NOMO-1 treated with dmso at 0.1 percent for 144 hours (cell line): ENCODE measurements at regions not wholly inside any gene's neighbourhood (a gene's known extent, or its start where the extent isn't known, plus 50 kb on each side); places are given as distances from the start of the nearest gene placed in this dataset.

Experiments used
- DNase-seq: peaks from one replicate; lab custom pipeline; 2025; ENCODE audit not compliant: unreplicated experiment; lab: John Stamatoyannopoulos, UW

DNA sequence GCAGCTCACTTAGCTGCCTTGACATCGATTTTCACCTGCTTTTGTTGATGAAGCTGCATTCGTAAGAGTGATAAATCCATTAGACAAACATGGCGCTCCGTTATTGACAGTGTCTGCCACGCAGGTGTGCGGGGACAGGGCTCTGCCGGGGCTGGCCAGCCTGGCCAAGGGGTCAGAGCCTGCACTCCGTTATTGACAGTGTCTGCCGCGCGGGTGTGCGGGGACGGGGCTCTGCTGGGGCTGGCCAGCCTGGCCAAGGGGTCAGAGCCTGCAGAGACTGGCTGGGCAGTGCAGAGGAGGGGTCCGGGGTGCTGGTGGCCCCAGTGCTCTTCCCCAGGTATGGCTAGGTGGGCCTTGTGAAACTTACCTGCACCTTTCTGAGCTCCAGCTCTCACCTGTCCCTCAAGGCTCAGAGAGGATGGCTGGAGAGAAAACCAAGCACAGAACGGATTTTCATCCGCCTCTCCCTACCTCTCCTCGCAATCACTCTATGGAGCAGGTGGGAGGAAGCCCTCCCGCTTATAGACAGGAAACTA lies 101.6 kb upstream of the B3GAT1 start:
- DNase-seq = no peak

GRCh38 chr11:134512571-134513538 lies 100.8 kb upstream of the B3GAT1 start:
- no peak for DNase-seq

DNA sequence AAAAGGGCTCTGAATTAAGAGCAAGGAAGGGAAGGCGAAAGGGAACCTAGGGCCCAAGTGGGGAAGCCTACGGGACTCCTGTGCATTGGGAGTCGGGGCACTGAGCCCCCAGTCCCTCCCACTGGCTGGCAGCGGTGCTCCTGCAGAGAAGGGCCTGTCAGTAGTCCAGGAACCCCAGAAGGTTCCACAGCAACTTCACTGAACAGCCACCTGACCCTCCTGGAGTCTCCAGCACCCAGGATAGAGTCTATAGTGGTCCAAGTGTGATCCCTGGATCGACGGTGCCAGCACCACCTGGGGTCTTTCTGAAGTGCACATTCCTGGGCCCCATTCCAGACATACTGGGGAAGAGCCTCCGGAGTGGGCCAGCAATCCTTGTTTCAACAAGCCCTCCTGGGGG lies 100.0 kb upstream of the B3GAT1 start:
- DNase-seq = no peak

GRCh38 chr11:134511255-134511654 lies 99.2 kb upstream of the B3GAT1 start:
- DNase-seq = no peak

DNA sequence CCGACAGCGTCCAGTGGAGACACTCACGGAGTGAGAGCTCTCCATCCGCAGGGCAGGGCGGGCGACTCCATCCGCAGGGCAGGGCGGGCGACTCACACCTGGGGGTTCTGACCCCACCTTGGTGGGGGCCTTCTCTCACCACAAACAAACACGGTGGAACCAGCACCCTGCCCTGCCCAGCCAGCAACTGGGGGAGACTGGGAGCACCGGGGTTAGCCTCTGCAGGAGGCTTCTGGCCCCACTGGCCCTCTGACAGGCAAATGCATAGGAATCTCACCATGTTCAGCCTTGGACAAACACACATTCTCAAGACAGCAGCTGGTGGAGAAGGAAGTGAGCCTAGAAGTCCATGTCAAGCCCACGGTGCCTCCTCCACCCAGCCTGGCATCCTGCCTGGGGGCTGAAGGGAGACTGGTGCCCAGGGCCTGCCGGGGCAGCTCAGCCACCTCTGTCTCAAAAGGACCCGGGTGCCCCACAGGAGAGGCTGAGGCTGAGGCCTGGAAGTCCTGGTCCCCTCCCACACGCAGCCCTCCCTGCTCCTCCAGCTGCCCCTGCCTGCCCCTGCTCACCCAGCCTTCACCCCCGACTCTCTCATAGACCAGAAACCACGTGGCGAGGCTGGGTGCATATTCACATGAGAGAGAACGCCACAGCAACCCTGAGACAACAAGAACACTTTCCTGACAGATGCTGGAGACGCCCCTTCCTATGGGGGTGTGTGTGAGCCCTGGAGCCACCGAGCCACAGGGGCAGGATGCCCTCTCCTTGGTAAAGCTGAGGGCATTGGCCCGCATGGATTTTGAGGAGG lies 98.4 kb upstream of the B3GAT1 start:
- no peak for DNase-seq

DNA sequence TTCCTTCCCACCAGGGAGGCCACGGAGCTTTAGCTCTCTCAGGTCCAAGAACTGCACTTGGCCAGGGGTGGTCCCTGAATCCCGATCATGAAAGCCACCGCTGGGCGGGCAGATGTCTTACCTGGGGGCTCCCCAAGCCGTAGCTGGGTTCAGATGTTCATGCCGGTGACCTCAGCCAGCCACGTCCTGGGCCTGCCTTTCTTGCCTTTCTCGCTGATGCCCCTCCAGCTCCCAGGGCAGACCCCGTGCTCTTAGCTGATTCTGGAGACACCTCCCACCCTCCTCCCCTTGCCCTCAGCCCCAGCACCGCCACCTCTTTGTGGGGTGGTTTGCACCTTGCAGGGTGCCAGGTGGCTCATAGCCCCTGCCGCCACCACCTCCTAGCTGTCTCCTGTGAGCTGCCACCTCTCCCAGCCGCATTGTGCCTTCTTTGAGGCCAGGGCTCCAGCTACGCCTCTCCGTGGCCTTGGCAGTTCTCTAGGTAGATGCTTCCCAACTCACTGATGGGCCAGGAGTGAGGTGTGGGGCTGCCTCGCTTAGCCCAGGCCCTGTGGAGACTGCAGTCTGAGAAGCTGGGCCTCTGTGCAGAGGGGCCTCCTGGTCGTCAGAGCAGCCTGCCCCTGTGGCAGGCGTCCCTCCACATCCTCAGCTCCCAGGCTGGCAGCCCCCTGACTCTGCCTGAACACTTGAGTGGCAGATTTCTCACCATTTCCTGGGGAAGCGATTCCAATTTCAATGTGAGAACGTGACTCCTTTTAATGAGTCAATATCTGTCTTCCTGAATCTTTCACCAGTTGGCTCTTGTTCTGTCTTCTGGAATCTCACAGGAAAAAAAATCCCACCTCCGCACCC lies 97.6 kb upstream of the B3GAT1 start:
- DNase-seq = no peak

DNA sequence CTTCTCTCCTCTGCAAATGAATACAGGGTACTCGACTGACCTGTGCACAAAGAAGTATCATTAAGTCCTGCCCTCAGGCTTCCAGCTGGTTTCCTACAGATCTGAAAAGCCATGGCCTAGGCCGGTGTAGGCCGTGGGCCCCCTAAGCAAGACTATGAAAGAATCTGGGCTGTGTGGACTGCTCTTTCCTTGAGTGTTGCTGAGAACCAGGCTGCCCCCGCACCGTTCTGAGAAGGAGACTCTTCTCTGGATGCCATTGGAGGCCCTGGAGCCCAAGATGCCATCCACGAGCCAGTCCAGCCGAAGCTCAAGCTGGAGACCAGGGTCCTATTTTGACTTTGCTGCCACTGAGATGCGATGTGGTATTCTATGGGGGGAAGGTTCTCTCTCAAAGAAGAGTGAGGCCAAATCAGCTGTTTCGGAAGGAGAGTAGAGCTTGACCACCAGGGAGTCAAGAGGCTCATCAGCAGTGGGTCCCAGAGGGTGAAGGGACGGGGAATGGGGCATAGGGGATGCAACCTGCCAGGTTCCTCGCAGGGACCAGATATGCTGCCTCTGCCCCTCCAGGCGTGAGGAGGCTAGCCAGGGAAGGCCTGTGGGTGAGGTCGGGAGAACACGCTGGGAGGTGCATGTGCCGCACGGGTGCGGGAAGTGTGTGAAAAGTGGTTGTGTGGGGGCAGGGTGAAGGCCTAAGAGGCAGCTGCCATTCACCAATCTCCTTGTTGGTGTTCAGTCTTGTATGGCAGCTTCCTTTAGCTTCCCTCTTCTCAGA lies 96.4 kb upstream of the B3GAT1 start:
- no peak for DNase-seq

- no peak for DNase-seq
Measured at GRCh38 chr11:134506046-134506445, 94.0 kb upstream of the B3GAT1 start.

DNA sequence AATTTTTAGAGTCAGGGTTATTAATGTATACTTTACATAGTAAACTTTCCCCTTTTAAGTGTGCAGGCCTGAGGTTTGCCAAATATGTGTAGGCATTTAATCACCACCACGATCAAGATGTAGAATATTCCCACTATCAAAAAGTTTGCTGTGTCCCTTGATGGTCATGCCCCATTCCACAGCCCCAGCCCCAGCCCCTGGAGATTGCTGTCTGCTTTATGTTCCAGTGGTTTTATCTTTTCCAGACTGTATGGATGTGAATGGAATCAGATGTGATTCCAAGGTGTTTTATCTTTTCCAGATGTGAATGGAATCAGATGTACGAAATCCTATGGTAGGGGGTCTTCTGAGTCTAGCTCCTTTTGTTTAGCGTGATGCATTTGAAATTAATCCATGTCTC lies 93.1 kb upstream of the B3GAT1 start:
- no peak for DNase-seq

GRCh38 chr11:134504146-134504905 lies 92.3 kb upstream of the B3GAT1 start:
- DNase-seq = no peak

GRCh38 chr11:134503596-134503995 lies 91.6 kb upstream of the B3GAT1 start:
- no peak for DNase-seq

- DNase-seq = no peak
Measured at GRCh38 chr11:134503100-134503499, 91.1 kb upstream of the B3GAT1 start.

- no peak for DNase-seq
Measured at GRCh38 chr11:134502153-134502550, 90.1 kb upstream of the B3GAT1 start.

DNA sequence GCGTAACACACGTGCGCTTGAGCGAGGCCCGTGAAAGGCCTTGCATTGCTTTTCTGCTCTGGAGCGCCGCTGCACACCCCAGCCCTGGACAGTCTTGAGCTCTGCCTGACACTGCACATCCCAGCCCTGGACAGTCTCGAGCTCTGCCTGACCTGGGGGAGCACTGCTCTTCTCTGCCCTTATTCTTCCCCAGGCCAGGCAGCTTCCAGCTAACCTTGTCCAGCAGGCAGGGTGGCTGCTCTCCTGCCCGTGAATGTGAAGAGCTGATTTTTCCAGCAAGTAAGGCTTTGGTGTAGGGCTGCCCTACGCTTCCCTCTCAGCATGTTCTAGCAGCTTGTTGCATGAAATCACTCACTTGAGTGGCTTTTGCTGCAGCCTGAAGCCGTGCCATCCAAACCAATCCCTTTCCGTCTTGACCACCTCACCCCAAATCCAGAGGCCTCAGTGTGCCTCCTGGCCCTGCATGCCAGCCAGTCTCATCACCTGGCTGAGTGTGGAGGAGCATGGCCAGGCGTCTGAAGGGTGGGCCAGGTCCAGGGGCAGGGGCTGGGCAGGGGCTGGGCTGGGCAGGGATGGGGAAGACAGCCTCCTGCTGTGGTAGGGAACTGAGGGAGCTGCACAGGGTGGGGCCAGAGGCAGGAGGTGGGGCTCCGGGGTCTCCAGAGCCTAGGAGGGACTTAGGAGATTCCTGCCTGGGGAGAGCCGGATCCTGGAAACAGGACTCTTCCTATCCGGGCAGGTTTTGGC lies 89.5 kb upstream of the B3GAT1 start:
- DNase-seq = no peak

GRCh38 chr11:134500621-134501020 lies 88.6 kb upstream of the B3GAT1 start:
- no peak for DNase-seq

DNA sequence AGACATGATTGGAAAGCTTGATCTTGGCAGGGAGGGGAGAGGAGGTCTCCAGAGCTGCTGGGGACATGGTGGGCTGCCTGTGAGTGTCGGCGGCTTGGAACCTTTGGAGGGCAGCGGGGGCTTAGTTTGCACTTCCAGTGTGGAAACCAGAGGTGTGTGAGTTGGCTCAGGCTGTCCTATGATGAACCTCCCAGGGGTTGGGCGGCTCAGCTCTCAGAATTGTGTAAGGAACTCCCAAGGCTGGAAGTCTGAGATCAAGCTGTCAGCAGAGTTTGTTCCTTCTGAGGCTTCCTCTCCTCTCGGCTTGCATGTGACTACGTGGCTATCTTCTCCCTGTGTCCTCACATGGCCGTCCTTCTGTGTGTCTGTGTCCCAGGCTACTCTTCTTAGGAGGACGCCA lies 87.9 kb upstream of the B3GAT1 start:
- DNase-seq = no peak

- no peak for DNase-seq
Measured at GRCh38 chr11:134498326-134499139, 86.5 kb upstream of the B3GAT1 start.

GRCh38 chr11:134497586-134497985 lies 85.5 kb upstream of the B3GAT1 start:
- no peak for DNase-seq
